Fibroblast of skin of scalp (primary cell): ENCODE measurements at regions not wholly inside any gene's neighbourhood (a gene's known extent, or its start where the extent isn't known, plus 50 kb on each side); places are given as distances from the start of the nearest gene placed in this dataset.

Experiments
- DNase-seq: peaks from one replicate; pipeline ENCODE4 v3.0.0-alpha.2; 2013

DNA sequence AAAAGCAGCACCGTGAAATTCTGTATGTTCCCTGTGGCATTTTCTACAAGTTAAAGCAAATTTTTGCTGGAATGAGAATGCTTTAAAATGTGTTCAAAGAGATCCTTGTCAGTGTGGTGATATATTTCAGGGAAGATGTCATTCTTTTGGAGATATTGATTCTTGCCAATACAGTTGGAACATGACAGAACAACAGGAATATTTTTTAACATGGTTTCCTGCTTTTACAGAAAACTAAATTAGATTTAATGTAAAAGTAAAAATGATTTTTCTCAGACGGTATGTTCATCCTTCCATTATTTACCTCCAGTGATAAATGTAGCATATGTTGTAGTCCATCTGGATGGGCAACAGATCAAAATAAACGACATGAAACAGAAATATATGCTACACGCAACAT, 474.8 kb downstream of the TMA16 start:
- no peak for DNase-seq

DNA sequence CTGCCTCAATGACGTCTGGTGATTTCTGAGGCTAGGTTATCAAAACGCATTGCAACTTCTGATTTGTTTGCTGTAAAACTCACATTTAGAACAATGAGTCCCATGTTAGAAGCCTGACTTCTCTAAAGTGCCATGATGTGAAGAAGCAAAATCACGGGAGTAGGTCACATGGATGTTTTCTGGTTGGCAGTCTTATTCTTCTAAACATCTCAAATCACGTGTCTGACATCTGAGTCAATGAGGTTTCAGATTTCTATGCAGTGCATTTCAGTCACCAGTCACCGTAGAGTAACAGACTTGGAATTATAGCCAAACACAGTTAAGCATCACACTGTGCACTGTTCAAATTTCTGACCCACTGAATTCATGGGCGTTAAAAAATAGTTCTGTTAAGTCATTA, 482.1 kb downstream of the TMA16 start:
- DNase-seq = no peak

DNA sequence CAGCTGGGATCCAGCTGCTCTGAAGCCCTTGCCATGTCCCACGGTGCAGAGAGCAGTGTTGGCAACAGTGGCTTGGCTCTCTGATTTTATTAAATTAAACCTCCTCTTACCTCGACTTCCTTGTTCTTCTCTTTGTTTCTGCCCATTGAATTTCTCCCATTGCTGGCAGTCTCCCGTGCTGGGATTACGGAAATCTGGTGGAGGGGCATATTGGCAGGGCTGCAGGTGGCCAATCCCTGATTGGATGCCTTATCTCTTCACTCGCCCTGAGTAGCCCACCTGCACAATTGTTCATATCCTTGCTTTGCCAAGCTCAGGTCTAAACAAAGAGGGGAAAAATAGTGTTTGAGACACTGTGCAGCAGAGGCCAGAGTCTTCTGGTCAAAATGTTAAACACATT, 493.9 kb downstream of the TMA16 start:
- DNase-seq = no peak

DNA sequence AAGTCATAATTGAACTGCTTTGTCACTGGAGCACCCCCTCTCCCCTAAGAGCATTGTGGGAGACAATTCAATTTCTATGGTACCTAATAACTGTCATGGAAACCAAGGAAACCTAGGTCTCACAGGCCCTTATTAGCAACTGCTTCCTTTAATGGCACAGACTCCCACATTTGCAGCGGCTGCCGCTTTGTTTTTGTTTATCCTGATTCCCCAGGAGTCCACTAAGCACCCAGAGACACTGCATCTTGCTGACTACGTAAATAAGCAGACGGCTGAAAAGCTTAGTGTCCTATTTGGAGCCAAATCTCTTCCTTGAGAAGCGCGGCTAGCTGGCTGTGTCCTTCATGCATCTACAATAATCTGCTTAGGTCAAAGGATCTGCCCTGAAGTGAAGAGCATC, 494.4 kb downstream of the TMA16 start:
- DNase-seq = no peak

DNA sequence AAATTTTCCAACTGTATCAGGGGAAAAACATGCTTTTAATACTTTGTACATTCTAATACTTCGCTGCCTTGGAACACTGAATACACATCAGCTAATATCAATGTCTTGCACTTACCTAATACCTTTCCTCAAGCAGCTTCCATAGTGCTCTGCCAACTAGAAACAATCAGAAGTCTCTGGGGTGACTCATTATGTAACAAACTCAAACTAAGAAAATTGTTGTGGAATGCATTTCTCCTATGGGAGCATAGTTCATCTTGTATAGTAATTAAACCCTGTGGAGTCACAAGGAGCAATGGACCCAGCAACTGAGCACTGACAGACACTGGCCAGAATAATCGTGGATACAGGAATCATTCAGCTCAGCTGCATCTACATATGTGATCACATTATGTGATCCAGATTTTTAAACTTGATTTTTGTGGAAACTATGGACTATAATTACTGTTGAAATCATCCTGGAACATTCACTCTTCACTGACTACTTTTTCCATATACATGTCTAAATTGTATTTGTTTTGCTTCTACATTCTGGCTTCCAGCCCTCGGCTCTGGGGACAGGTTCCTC, 496.9 kb downstream of the TMA16 start:
- DNase-seq = no peak

DNA sequence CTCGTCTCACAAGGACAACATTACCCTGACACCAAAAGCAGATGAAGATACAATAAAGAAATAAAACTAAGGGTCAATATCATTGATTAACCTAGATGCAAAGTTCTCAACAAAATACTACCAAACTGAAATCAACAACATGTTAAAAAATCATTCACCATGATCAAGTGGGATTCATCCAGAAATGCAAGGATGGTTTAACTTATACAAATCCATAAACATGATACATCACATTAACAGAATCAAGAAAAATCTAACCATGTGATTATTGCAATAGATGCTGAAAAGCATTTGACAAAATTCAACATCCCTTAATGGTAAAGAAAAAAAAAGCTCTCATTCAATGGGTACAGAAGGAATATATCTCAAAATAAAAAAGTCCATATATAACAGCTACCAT, 514.9 kb downstream of the TMA16 start:
- DNase-seq = no peak

DNA sequence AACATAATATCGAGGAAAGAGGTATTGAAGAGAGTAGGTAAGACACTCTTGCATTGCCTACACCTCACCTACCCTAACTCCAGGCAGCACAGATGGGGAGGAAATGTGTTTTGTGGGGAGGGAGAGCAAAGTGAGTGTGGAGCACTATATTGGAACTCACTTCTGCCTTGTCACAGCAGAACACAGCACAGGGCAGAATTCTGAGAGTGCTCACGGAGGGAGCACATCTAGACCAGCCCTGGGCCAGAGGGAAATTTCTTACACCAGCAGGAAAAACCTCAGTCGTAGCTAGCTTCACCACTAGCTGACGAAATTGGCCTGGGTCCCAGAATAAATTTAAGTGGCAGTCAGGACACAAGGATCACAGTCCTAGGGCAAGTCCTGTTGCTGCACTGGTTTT, 517.3 kb downstream of the TMA16 start:
- DNase-seq = no peak

DNA sequence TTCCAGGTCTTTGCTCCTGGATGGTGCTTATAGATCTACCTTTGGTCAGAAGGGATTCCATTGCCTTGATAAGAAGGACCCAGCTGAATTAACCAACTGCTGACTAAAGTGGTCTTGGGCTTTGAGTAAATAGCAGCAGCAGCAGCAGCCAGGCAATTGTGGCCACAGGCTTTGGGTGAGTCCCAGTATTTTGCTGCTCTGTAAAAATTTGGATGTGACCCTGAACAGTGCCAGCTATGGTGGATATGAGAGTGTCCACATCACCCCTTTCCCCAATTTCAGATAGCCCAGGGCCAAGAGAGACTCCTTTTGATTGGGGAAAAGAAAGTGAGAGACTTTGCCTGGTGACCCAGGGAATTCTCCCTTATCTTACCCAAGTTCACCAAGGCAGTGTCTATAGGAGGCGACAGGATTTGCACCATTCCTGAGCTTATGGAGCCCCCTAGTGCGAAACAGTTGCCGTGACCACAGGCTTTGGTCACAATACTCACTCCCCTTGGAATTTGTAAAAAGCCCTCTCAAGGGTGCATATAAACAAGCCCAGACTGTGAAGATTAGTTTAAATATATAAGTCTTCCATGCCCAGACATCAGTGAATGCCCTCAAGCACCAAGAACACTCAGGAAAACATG, 518.0 kb downstream of the TMA16 start:
- no peak for DNase-seq

DNA sequence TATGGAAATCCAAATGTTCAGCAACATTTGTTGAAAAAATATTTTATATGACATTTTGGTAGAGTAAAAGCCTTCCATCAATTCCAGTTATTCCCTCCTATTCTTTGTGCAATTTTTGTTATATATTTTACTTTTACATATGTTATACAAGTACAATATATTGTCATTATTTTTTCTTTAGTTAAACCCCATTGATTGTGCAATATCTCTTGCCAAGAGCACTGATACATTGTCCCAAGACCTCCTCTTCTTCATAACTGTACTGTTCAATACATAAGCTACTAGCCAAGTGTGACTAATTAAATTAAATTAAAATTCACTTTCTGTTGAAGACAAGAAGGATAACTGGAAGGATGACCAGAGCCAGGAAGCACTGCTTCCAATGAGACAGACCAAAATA, 527.5 kb downstream of the TMA16 start:
- DNase-seq = no peak

DNA sequence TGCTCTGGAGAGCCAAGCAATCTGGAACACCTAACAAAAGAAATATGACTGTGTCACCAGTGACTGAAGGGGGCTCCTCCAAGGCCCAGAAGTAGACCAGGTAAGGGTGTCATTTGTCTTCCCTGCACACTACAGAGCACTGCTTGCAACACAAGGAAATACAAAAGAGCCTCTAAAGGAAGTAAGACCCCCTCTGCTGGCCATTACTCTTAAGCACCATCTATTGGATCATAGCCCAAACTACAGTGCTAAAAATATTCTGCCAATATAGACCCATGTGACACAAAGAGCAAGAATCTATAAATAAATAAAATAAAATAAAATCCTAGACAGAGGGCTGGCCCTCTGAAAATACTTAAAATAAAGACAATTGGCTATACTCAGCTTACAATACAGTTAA, 528.7 kb downstream of the TMA16 start:
- no peak for DNase-seq

DNA sequence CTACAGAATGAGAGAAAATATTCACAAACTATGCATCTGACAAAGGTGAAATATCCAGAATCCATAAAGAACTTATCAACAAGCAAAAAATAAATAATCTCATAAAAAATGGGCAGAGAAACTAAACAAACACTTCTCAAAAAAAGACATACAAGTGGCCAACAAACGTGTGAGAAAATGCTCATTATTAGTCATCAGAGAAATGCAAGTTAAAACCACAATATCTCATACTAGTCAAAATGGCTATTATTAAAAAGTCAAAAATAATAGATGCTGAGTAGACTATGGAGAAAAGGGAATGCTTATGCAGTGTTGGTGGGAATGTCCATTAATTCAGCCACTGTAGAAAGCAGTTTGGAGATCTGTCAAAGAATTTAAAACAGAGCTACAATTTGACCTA, 533.3 kb downstream of the TMA16 start:
- DNase-seq = no peak

DNA sequence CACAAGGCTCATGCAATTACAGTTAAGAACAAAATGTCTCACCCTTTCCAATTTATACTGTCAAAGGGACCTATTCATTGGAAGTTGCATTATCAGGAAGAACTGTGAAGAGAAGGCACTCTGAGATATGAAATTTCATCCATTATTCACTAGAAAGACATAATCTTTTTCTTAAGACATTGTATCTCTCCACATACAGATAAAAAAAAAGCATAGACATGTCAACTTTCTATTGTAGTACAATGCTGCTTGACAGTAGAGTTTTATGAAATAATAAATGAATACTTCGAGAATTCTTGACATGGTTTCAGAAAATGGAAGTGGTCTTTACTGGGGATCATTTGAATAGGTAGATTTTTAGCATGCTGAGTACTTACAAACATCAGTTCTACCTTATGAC, 545.0 kb downstream of the TMA16 start:
- no peak for DNase-seq

DNA sequence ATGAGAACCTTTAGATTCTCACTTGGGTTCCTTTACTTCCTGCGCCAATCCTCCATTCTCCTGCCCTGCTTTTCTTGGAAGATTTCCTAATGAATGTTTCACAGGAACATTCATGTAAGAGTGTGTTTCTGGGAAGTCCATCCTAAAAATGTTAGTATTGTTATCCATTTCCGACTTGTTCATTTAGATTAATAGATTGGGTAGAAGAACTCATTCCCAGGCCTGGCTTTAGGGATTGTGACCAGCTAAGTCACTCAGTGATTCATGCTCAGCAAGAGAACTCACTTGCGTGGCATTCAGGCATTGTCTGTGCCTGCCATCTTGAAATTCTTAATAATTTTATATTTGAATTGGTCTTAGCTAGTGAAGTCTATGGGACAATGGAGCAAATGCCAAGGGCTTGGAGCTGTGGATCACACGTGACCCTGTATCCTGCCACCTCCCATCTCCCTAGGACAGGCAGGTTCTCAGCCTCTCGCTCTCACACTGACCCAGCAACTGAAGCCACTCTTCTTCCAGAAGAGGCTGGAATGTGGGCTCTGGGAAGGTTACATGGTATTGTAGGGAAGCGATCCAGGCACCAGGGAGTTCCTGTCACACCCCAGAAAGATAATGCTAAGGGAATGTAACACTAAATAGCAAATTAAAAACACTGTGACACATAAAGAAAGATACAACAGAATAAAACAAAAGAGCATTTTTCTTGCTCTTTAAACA, 562.1 kb downstream of the TMA16 start:
- no peak for DNase-seq

DNA sequence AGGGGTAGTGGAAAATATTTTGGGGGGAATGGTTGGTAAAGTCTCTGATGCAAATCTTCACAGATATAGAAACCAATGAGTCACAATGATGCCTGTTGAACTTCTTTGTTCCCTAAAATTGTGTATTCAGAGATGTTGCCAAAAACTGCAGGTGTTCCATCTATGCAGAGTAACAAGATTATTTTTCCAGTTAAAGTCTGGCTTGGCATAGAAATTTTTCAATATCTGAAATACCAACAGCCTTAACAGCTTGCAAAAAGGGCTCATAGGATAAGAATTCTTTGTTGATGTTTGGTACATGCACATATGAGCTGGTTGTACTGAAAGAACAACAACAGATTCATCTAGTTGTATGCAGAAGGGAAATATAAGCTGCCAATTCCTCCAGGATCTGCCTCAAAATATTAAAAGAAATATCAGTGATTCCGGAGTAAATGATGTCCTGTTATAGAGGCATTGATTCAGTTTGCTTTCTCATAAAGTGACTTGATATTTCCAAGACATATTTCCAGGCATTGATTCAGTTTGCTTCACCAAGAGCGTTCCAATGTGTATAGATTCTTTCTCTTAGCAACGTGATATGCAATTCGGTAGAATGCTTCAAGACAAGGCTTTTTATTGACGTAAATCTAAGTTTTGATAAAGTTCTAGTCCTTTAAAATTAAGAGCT, 564.4 kb downstream of the TMA16 start:
- DNase-seq = no peak

DNA sequence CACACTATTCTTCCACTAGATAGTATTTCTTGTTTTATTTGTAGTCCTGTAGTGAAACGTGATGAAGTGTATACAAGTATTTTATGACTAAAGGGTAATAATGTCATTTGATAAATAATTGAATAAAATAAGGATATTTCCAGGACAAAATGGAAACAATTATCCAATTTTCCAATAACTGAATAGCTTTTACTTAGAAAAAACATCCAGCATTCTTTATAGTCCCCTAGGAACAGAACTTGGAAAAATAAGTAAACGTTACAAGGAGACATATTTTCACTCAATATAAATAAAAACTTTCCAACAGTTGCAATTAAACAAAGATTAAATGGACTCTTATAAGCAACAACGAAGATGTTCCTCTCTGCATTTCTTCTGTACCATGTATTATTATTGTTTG, 566.0 kb downstream of the TMA16 start:
- DNase-seq = no peak

DNA sequence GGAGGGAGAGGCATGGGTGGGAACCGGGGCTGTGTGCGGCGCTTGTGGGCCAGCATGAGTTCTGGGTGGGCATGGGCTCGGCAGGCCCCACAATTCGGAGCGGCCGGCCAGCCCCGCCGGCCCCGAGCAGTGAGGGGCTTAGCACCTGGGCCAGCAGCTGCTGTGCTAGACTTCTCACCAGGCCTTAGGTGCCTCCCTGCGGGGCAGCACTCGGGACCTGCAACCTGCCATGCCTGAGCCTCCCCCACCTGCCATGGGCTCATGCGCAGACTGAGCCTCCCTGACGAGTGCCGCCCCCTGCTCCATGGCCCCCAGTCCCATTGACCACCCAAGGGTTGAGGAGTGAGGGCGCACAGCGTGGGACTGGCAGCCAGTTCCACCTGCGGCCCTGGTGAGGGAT, 573.9 kb downstream of the TMA16 start:
- no peak for DNase-seq

DNA sequence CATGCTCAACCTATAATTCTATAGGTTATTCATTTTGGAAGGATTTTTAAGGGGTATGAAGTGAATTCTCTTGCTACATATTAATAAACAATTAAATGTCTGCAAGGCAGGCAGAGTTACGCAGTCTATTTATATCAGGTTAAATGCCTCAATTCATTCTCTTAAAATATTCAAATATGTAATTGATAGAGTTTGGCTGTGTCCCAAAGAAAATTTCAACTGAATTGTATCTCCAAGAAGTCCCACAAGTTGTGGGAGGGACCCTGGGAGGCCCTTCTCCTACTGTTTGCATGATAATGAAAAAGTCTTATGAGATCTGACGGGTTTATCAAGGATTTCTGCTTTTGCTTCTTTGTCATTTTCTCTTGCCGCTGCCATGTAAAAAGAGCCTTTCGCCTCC, 576.1 kb downstream of the TMA16 start:
- DNase-seq = no peak

DNA sequence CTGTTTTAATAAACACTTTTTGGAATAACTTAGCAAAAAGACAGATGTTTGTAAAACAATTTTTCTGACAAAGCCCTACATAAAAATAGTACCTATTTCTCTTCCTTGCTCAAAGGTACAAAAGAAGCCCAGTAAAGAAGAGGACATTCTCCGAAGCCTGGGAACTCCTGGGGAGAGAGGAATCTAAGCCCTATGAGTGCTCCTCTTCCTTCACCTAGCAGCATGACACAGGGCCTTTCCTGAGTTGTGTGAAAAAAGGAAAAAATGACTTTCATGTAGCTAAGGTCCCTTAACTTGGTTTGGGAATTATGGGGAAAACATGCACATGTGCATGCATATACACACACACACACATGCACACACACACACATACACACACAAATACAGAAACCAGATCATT, 586.9 kb downstream of the TMA16 start:
- DNase-seq = no peak

DNA sequence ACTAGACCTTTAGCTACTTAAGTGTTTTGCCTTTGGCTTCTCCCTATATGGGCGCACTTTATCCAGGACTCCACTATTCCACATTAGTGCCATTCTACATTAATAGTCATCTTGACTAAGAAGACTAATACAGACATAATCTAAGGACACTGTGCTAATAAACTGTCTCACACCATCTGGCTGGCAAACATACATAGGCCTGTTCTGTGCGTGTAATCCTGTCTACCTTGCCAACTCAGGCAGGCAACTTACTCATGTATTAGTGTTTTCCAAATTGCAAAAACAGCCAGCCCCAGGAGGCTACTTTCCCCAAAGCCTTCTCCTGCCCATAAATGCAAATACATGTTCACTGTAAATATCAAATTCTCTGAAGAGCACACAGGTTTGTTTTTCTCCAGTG, 587.3 kb downstream of the TMA16 start:
- no peak for DNase-seq

DNA sequence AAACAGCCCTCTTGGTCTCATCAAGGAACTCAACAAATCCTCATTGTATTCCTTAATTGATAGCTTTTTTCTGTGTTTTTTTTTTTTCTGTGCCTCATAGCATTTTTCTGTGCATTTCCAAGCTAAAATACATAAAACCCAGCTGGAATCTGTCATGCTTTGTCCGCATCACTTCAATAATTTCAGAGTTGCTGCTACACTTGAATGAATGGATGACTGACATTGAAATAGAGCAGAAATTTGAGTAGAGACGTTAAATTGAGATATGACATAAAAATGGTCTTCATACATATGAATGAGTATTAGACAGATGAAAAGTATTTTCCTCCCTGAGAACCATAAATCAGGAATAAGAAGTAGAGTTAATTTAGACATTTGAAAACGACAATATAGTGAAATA, 593.2 kb downstream of the TMA16 start:
- DNase-seq = no peak

DNA sequence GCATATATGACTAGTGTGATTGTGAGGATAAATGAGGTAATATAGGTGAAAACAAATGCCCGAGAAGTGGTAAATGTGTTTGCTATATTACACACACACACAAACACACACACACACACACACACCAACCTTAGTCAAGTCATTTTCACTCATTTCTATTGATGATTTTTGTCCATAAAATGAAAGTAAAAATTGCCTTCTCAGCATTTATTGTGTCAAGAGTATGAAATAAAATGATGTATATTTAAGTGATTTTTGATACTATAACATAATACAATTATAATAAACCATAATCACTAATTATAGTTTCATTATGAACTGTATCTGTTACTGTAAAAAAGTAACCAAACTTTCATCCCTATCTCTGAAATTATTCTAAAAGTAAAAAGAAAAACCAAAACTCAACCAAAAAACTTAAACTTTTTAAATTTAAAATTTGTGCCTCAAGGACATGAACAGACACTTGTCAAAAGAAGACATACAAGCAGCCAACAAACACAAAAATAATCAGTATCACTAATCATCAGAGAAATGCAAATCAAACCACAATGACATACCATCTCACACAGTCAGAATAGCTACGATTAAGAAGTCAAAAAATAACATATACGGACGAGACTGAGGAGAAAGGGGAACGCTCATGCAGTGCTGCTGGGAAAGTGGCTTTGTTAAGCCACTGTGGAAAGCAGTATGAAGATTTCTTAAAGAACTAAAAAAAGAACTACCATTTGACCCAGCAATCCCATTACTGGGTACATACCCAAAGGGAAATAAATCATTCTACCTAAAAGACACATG, 601.0 kb downstream of the TMA16 start:
- DNase-seq = no peak

DNA sequence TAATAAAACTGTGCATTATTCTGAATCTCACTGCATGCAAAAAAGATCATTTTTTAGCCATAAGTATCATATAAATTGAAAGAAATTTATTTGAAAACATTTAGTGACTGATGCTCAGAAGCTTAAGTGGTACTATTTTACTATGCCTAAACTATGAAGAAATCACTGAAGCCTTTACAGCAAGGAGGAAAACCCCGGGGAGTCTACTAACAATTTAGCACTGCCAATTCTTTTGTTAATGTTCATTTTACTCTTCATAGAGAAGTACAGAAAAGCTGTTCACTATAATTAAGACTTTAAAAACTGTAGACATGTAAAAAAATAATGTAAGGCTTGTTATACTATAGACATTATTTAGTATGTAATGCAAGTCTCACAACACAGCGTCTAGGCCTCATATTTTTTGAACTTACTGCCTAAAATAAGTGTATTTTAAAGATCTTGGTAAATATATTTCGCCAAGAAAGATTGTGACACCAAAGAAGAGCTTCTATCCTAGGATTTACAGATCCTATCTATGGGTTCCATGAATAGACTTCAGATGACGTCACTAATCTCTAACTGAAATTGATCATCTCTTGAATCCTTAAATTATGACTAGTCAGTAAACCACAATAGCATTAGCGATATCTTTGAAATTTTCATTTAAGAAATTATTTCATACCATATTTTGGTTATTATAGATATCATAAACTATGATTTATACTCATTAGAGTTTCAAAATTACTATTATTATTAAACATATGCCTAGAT, 602.5 kb downstream of the TMA16 start:
- no peak for DNase-seq
